GM10248 (cell line): ENCODE measurements at regions not wholly inside any gene's neighbourhood (a gene's known extent, or its start where the extent isn't known, plus 50 kb on each side); places are given as distances from the start of the nearest gene placed in this dataset.

Source experiments
- CTCF ChIA-PET: fragments of 300-600 bp; sonication (Branson Sonifier 250); formaldehyde crosslinking; extraction: SDS; loops from one replicate; lab custom pipeline; 2021; ENCODE audit warnings: antibody characterized with exemption; lab: Yijun Ruan, JAX
- POLR2A ChIA-PET: fragments of 350-650 bp; sonication (Branson Sonifier 250); formaldehyde crosslinking; extraction: SDS; loops from one replicate; lab custom pipeline; 2020; ENCODE audit warnings: antibody characterized with exemption; lab: Yijun Ruan, JAX
- DNase-seq: peaks from one replicate; pipeline ENCODE4 v3.0.0; 2012; ENCODE audit errors: extremely low spot score
- TF ChIP-seq, protein P1 (sequence below): IDR thresholded peaks from 2 replicates; pipeline ENCODE4 v1.5.1; 2012; ENCODE audit warnings: mild to moderate bottlenecking, low read depth; ENCODE audit errors: extremely low read depth, missing control alignments, control extremely low read depth

GRCh38 chr5:176736931-176737745 lies 73.2 kb upstream of the UNC5A start:
- ChIA-PET CTCF (interaction anchor here (0.8 kb wide), 1 partner anchor 76 kb away, joined by 3 read pairs; no protein-coding TSS in a partner anchor), POLR2A (no interaction called here)
- DNase-seq: no peak
- TF ChIP-seq, protein P1, sequence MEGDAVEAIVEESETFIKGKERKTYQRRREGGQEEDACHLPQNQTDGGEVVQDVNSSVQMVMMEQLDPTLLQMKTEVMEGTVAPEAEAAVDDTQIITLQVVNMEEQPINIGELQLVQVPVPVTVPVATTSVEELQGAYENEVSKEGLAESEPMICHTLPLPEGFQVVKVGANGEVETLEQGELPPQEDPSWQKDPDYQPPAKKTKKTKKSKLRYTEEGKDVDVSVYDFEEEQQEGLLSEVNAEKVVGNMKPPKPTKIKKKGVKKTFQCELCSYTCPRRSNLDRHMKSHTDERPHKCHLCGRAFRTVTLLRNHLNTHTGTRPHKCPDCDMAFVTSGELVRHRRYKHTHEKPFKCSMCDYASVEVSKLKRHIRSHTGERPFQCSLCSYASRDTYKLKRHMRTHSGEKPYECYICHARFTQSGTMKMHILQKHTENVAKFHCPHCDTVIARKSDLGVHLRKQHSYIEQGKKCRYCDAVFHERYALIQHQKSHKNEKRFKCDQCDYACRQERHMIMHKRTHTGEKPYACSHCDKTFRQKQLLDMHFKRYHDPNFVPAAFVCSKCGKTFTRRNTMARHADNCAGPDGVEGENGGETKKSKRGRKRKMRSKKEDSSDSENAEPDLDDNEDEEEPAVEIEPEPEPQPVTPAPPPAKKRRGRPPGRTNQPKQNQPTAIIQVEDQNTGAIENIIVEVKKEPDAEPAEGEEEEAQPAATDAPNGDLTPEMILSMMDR: no peak

DNA sequence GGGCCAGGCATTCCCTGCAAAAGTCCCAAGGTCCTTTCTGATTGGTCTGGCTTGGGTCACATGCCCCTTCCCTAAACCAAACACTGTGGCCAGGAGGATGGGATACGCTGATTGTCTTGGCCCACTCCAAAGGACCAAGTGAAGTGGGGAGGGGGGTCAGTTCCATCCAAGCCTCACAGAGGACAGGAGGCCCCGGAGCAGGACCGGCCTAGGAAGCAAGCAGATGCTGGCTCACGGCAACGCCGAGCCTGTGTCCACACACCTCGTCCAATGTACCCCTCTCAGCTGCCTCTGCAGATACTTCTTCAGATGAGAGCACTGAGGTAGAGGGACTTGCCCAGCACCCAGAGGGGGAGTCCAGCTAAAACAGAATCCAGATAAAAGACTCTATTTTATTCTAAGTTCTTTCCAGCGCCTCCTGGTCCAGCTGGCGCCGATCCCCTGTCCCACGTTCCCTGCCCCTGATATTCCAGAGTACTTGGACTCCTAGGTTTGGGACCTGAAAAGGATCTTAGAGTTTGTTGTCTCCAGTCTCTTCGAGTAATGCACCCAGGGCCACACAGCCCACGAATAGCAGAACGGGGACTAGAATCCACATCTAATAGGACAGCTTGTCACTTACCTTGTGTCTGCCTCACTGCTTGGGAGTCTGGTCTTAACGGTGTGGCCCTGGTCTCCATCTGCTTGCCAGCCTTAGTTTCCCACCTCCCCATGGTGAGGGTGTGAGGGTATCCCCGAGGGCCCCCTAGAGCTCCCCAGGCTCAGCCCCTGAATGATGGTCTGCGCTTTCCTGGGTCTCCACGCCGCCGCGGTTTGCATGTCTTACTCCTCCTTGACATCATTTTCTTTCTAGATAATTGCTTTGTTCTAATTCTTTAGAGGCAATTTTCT lies 72.4 kb upstream of the UNC5A start:
- ChIA-PET POLR2A (no interaction called here), CTCF (interaction anchor here (0.8 to 1.4 kb wide), 4 partner anchors 9 to 81 kb away, joined by 3 to 4 read pairs (median 3); no protein-coding TSS in a partner anchor)
- TF ChIP-seq, protein P1: no peak
- no peak for DNase-seq

DNA sequence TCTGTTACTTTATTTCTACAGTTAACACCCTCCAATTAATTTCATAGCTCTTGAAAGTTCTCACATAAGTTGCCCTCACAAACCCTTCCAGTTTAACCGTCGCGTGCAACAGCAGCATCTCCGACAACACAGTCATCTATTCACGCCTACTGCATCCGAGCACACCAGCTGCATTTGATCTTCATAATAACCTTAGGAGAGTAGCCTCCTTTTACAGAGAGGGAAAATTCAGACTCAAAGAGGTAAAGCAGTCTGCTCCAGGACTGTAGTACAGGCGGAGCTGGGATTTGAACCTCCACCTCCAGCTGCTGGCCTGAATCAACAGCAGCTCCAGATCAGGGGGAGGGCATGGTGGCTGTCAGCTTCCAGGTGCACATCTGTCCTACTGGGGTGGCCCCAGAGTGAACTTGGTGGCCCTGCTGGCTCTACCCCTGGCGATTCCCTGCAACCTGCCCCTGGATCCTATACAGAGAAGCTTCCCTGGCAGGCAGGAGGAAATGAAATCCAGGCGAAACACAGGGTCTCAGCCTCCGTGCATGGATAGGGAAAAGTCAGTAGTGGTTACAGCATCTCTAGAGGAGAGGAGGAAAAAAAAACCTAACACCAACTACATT lies 71.6 kb upstream of the UNC5A start:
- POLR2A ChIA-PET: no interaction called here
- CTCF ChIA-PET: interaction anchor here (1.1 to 1.4 kb wide), 3 partner anchors 9 to 81 kb away, joined by 3 to 4 read pairs (median 3); no protein-coding TSS in a partner anchor
- no peak for DNase-seq
- TF ChIP-seq, protein P1: no peak

DNA sequence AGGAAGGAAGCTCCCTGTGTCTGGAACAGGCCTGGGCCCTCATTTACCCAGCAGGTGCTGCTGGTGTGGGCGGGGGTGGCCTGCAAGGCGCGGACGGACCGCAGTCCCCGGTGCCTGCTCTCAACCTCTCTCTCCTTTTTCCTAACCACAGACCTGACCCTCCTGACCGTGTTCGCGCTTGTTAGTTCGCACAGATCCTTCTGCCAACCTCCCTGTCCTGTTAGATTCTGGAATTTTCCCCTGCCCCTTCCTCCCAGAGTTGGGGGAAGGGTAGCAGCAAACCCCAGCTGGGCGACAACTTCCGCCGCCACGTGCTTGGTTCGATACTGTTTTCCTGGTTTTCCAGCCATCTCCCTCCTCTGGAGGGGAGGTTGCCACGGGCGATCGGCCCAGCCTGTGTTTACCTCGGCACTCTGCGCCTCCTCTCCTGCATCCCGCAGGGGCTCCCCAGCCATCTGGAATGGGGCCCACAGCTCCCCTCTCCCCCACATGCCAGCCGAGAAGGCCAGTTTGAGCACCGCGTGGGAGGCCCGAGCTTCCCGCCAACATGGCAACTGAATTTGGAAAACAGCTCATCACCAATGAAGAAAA lies 70.8 kb upstream of the UNC5A start:
- ChIA-PET CTCF (interaction anchor here (1.1 to 1.5 kb wide), 3 partner anchors 10 to 79 kb away, joined by 3 to 4 read pairs (median 4); no protein-coding TSS in a partner anchor), POLR2A (no interaction called here)
- DNase-seq: no peak
- TF ChIP-seq, protein P1: no peak

DNA sequence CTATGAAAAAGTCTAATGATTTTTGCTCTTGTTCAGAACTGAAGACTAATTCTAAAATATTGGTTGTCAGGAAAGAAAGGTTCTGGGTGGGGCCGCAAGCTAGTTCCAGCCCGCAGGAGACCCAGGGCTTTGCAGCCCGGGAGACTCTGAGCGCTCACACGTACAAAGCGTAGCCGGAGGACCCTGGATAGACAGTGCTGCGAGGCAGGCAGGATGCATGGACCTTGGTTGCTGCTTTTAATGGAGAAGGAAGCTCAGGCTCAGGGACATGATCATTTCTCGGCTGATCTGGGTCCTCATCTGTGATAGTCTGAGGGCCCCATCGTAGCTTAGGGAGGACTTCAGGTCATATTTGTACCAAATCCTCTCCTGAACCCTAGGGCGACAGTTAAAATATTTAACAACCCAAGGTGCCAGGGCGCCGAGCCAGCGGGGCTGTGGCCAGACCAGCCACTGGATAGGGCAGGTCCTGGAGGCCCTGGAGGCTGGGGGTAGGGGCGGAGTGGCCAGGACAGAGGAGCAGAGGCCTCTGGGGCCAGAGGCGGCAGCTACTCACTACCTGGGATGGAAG lies 70.1 kb upstream of the UNC5A start:
- TF ChIP-seq, protein P1: no peak
- POLR2A ChIA-PET: no interaction called here
- CTCF ChIA-PET: interaction anchor here (1.5 kb wide), 1 partner anchor 79 kb away, joined by 4 read pairs; no protein-coding TSS in a partner anchor
- DNase-seq: no peak
